IPS-15b (cell line): ENCODE measurements at regions not wholly inside any gene's neighbourhood (a gene's known extent, or its start where the extent isn't known, plus 50 kb on each side); places are given as distances from the start of the nearest gene placed in this dataset.

Experiments
- H3K27me3 ChIP-seq: one replicate; pipeline ENCODE4 v1.6.1; 2013; ENCODE audit warnings: low read length; ENCODE audit not compliant: control insufficient read depth, insufficient read depth
- H3K36me3 ChIP-seq: one replicate; pipeline ENCODE4 v1.6.1; 2013; ENCODE audit warnings: low read length; ENCODE audit not compliant: control insufficient read depth, insufficient read depth
- H3K4me1 ChIP-seq: one replicate; pipeline ENCODE4 v1.6.1; 2013; ENCODE audit warnings: mild to moderate bottlenecking, low read length; ENCODE audit not compliant: control insufficient read depth, insufficient read depth
- H3K4me3 ChIP-seq: one replicate; pipeline ENCODE4 v1.5.1; 2013; ENCODE audit warnings: low read depth, low read length
- H3K9ac ChIP-seq: one replicate; pipeline ENCODE4 v1.6.1; 2013; ENCODE audit warnings: low read depth, mild to moderate bottlenecking, low read length
- H3K9me3 ChIP-seq: one replicate; pipeline ENCODE4 v1.6.1; 2013; ENCODE audit warnings: mild to moderate bottlenecking, low read length; ENCODE audit not compliant: control insufficient read depth, insufficient read depth

DNA sequence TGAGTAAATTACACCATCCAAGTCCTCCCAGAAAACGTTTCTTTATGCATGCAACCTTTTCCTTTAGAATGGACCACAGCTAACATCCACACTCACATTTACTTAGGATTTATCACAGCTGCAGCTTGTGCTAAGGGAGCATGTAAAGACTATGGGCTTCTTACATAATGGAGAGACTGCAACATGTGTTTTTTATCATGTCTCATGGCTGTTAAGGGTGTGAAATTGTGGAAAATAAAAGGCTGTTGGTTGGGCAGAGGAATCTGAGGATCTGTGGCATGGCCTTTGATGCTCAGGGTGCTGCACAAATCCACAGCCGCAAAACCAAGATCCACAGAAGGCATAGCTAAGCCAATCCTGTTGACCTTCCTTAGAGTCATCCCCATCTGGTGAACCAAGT, 112.0 kb upstream of the MTNR1B start:
- H3K9me3 ChIP-seq = no peaks in the 10 kb centered on the region
- H3K36me3 ChIP-seq = no peaks in the 10 kb centered on the region
- H3K4me3 ChIP-seq = no peak overlapping the region
- H3K27me3 ChIP-seq = no peaks in the 10 kb centered on the region
- no peaks in the 10 kb centered on the region for H3K4me1 ChIP-seq
- no peak overlapping the region for H3K9ac ChIP-seq

GRCh38 chr11:92859156-92859690, 110.2 kb upstream of the MTNR1B start:
- H3K36me3 ChIP-seq = no peaks in the 10 kb centered on the region
- no peaks in the 10 kb centered on the region for H3K27me3 ChIP-seq
- H3K9ac ChIP-seq = no peak overlapping the region
- H3K4me3 ChIP-seq = no peak overlapping the region
- H3K4me1 ChIP-seq = no peaks in the 10 kb centered on the region
- no peaks in the 10 kb centered on the region for H3K9me3 ChIP-seq

DNA sequence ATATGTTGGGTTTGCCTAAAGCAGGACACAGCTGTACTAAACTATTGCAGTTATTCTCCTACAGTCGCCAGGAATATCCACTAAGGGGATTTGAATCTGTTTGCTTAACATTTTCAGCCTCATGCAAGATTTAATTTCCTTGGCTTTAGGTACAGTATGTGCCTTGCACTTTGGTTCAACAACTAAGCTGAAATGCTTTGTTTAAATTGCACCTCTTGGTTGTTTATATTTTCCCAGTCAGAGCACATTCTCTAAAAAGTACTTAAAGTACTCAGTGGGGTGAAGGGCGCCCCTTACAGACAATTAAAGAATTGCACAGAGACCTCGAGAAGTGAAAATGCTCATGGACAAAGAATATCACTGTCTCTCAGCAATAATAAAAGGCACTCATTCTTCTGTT, 107.8 kb upstream of the MTNR1B start:
- no peaks in the 10 kb centered on the region for H3K9me3 ChIP-seq
- no peak overlapping the region for H3K4me3 ChIP-seq

GRCh38 chr11:92865352-92865751, 104.1 kb upstream of the MTNR1B start:
- H3K27me3 ChIP-seq = no peaks in the 10 kb centered on the region
- H3K9me3 ChIP-seq = no peaks in the 10 kb centered on the region
- H3K4me3 ChIP-seq = no peak overlapping the region
- no peaks in the 10 kb centered on the region for H3K36me3 ChIP-seq
- H3K4me1 ChIP-seq = no peaks in the 10 kb centered on the region
- H3K9ac ChIP-seq = no peak overlapping the region

More for the DNA sequence above, 107.8 kb upstream of the MTNR1B start:
- no peaks in the 10 kb centered on the region for H3K36me3 ChIP-seq
- H3K9ac ChIP-seq = no peak overlapping the region
- H3K27me3 ChIP-seq = no peaks in the 10 kb centered on the region
- no peaks in the 10 kb centered on the region for H3K4me1 ChIP-seq

DNA sequence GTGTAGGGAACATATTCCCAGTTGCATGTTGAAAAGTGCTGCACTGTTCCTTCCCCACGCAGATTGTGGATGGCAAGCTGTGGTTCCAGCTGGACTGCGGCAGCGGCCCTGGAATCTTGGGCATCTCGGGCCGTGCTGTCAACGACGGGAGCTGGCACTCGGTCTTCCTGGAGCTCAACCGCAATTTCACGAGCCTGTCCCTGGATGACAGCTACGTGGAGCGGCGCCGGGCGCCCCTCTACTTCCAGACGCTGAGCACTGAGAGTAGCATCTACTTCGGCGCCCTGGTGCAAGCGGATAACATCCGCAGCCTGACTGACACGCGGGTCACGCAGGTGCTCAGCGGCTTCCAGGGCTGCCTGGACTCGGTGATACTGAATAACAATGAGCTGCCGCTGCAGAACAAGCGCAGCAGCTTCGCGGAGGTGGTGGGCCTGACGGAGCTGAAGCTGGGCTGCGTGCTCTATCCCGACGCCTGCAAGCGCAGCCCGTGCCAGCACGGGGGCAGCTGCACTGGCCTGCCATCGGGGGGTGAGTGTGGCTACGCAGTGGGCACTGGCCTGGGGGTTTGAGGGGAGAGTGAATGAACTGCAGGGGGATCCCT, 102.7 kb upstream of the MTNR1B start:
- no peaks in the 10 kb centered on the region for H3K36me3 ChIP-seq
- no peaks in the 10 kb centered on the region for H3K9me3 ChIP-seq
- H3K27me3 ChIP-seq = no peaks in the 10 kb centered on the region
- H3K4me3 ChIP-seq = no peak overlapping the region
- H3K4me1 ChIP-seq = no peaks in the 10 kb centered on the region
- H3K9ac ChIP-seq = no peak overlapping the region

GRCh38 chr11:92867913-92868619, 101.4 kb upstream of the MTNR1B start:
- H3K4me3 ChIP-seq = no peak overlapping the region
- no peaks in the 10 kb centered on the region for H3K9me3 ChIP-seq
- no peak overlapping the region for H3K9ac ChIP-seq
- H3K4me1 ChIP-seq = no peaks in the 10 kb centered on the region
- no peaks in the 10 kb centered on the region for H3K36me3 ChIP-seq
- no peaks in the 10 kb centered on the region for H3K27me3 ChIP-seq

- Histone ChIP-seq H3K27me3 (no peaks in the 10 kb centered on the region), H3K9ac (no peak overlapping the region), H3K4me3 (no peak overlapping the region), H3K36me3 (no peaks in the 10 kb centered on the region), H3K4me1 (no peaks in the 10 kb centered on the region), H3K9me3 (no peaks in the 10 kb centered on the region)
Measured at GRCh38 chr11:92869716-92870115, 99.7 kb upstream of the MTNR1B start.

DNA sequence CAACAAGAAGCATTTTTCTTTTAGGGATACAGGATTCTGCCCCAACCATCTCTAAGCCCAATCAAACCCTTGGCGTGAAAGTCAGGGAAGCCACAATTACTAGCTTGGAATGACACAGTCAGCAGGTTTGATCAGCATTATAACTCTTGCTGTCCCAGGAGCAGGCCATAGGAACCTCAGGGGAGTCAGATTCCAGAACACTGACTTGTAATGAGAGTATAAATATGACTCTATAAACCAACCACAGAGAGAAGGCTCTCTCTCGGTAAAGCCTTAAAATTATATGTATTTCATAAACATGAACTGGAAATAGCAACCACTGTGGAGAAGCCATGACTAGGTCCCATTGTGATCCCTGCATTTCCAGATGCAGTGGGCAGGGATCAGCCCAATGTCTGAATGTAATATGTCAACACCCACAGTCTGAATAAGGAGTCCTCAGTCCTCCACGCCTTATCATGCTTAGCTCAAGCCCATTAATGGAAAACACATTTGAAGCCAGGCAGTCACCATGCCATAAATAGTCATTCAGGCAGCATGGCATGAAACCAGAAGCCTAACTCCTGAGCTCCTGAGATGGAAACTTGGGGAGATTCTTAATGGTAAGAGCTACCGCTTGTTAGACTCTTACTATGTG, 99.1 kb upstream of the MTNR1B start:
- H3K9me3 ChIP-seq = no peaks in the 10 kb centered on the region
- H3K4me1 ChIP-seq = no peaks in the 10 kb centered on the region
- H3K36me3 ChIP-seq = no peaks in the 10 kb centered on the region
- H3K4me3 ChIP-seq = no peak overlapping the region
- H3K9ac ChIP-seq = no peak overlapping the region
- no peaks in the 10 kb centered on the region for H3K27me3 ChIP-seq

DNA sequence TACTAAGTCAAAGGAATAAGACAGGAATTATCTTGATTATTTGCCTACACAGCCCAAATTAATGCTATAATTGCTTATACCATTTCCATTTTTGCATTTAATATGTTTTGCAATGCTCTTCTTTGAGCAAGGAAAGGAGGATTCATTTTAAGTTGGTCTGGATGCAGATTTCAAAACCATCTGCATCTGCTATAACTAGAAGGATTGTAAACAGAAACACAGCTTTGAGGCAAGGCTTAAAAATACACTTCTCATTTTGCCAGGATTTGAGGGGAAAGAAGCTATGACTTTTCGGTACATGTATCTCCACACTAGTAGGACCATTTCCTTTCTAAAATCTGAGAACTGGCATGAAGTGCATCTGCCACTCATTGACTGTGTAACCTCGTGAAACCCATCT, 95.9 kb upstream of the MTNR1B start:
- H3K36me3 ChIP-seq = no peaks in the 10 kb centered on the region

DNA sequence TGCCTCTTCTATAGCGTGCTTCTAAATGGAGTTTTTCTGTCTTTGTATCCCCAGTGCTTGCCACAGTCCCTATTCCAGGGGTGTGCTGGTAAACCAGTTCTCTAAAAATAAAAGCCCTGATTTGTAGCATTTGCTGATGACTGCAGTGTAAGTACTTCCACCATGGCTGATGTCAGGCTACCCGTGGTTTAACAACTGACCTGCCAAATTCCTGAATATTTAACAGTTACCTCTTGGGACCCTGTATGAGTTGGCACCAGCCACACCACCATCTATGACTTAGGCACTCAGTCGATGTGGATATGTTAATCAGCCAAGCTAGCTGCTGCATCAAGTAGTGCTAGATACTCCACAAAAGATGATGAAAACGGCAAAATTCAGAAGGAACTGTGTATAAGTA, 94.0 kb upstream of the MTNR1B start:
- Histone ChIP-seq H3K36me3 (no peaks in the 10 kb centered on the region), H3K4me1 (no peaks in the 10 kb centered on the region), H3K9me3 (no peaks in the 10 kb centered on the region), H3K4me3 (no peak overlapping the region), H3K9ac (no peak overlapping the region), H3K27me3 (no peaks in the 10 kb centered on the region)

More for the DNA sequence above, 95.9 kb upstream of the MTNR1B start:
- Histone ChIP-seq H3K9me3 (no peaks in the 10 kb centered on the region), H3K9ac (no peak overlapping the region), H3K4me1 (no peaks in the 10 kb centered on the region), H3K4me3 (no peak overlapping the region), H3K27me3 (no peaks in the 10 kb centered on the region)

DNA sequence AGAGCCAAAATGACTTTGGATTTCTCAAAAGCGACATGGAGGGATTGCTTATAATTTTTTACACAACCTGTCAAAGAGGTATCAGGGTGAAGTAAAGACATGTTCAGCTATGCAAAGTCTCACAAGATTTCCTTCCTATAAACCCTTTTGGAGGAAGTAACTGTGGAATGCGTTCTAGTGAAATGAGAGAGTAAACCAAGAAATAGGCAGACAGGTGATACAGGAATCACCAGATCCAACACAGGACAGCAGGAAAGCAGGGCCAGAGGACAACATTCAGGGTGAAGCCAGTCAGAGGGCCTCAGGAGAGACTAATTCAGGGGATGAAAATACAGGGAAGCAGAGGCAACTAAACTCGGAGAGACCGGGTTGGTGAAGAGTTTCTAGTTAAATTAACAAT, 90.4 kb upstream of the MTNR1B start:
- H3K4me1 ChIP-seq = no peaks in the 10 kb centered on the region
- H3K27me3 ChIP-seq = no peaks in the 10 kb centered on the region
- H3K4me3 ChIP-seq = no peak overlapping the region
- H3K36me3 ChIP-seq = no peaks in the 10 kb centered on the region
- no peak overlapping the region for H3K9ac ChIP-seq
- no peaks in the 10 kb centered on the region for H3K9me3 ChIP-seq

GRCh38 chr11:92880381-92880780, 89.1 kb upstream of the MTNR1B start:
- no peak overlapping the region for H3K9ac ChIP-seq
- H3K36me3 ChIP-seq = no peaks in the 10 kb centered on the region
- H3K9me3 ChIP-seq = no peaks in the 10 kb centered on the region

More at GRCh38 chr11:92880381-92880780, 89.1 kb upstream of the MTNR1B start:
- Histone ChIP-seq H3K4me1 (no peaks in the 10 kb centered on the region), H3K4me3 (no peak overlapping the region), H3K27me3 (no peaks in the 10 kb centered on the region)
